IMR-90 (cell line): ENCODE measurements at regions not wholly inside any gene's neighbourhood (a gene's known extent, or its start where the extent isn't known, plus 50 kb on each side); places are given as distances from the start of the nearest gene placed in this dataset.

Source experiments
- BHLHE40 ChIP-seq: fragments of 150-350 bp; IDR thresholded peaks from 2 replicates; pipeline ENCODE4 v1.6.1; 2016; ENCODE audit warnings: mild to moderate bottlenecking, low read depth, low read length
- CEBPB ChIP-seq: IDR thresholded peaks from 2 replicates; pipeline ENCODE4 v1.6.1; 2012; ENCODE audit warnings: low read depth, low read length, improper control_type of control experiment
- CHD1 ChIP-seq: IDR thresholded peaks from 2 replicates; pipeline ENCODE4 v1.6.1; 2012; ENCODE audit warnings: low read depth, low read length, improper control_type of control experiment
- FOS ChIP-seq: fragments of 150-350 bp; IDR thresholded peaks from 2 replicates; pipeline ENCODE4 v1.6.1; 2016; ENCODE audit warnings: low read depth, low read length
- MAZ ChIP-seq: IDR thresholded peaks from 2 replicates; pipeline ENCODE4 v1.6.1; 2012; ENCODE audit warnings: low read depth, mild to moderate bottlenecking, low read length, improper control_type of control experiment, moderate library complexity, borderline replicate concordance
- MXI1 ChIP-seq: IDR thresholded peaks from 2 replicates; pipeline ENCODE4 v1.6.1; 2012; ENCODE audit warnings: low read depth, mild to moderate bottlenecking, low read length, moderate library complexity, borderline replicate concordance
- POLR2A ChIP-seq: IDR thresholded peaks from 2 replicates; pipeline ENCODE4 v1.6.1; 2012; ENCODE audit warnings: mild to moderate bottlenecking, low read depth, low read length
- RAD21 ChIP-seq: IDR thresholded peaks from 2 replicates; pipeline ENCODE4 v1.6.1; 2012; ENCODE audit warnings: low read length, improper control_type of control experiment
- RCOR1 ChIP-seq: IDR thresholded peaks from 2 replicates; pipeline ENCODE4 v1.6.1; 2012; ENCODE audit warnings: mild to moderate bottlenecking, low read length, improper control_type of control experiment; ENCODE audit not compliant: insufficient replicate concordance
- RFX5 ChIP-seq: IDR thresholded peaks from 2 replicates; pipeline ENCODE4 v1.8.0; 2012; ENCODE audit warnings: low read depth, mild to moderate bottlenecking, low read length, moderate library complexity
- SMC3 ChIP-seq: fragments of 150-350 bp; IDR thresholded peaks from 2 replicates; pipeline ENCODE4 v1.6.1; 2016; ENCODE audit warnings: low read depth, mild to moderate bottlenecking, antibody characterized with exemption, low read length, moderate library complexity
- TF ChIP-seq, protein P1 (sequence below): conservative IDR thresholded peaks from 2 replicates; pipeline ENCODE4 v1.5.1; 2012; ENCODE audit warnings: mild to moderate bottlenecking, low read depth, low read length, improper control_type of control experiment
- TF ChIP-seq, protein P2 (sequence below): fragments of 150-350 bp; IDR thresholded peaks from 2 replicates; pipeline ENCODE4 v1.6.1; 2017; ENCODE audit warnings: mild to moderate bottlenecking, antibody characterized with exemption, low read length, low read depth

GRCh38 chrX:109855501-109855900 lies 122.4 kb upstream of the ACSL4 start:
- TF ChIP-seq, protein P1, sequence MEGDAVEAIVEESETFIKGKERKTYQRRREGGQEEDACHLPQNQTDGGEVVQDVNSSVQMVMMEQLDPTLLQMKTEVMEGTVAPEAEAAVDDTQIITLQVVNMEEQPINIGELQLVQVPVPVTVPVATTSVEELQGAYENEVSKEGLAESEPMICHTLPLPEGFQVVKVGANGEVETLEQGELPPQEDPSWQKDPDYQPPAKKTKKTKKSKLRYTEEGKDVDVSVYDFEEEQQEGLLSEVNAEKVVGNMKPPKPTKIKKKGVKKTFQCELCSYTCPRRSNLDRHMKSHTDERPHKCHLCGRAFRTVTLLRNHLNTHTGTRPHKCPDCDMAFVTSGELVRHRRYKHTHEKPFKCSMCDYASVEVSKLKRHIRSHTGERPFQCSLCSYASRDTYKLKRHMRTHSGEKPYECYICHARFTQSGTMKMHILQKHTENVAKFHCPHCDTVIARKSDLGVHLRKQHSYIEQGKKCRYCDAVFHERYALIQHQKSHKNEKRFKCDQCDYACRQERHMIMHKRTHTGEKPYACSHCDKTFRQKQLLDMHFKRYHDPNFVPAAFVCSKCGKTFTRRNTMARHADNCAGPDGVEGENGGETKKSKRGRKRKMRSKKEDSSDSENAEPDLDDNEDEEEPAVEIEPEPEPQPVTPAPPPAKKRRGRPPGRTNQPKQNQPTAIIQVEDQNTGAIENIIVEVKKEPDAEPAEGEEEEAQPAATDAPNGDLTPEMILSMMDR: no peak
- TF ChIP-seq RFX5 (no peak), POLR2A (no peak), RAD21 (no peak), CEBPB (no peak), SMC3 (no peak), FOS (no peak), MXI1 (no peak), CHD1 (no peak), RCOR1 (no peak), BHLHE40 (no peak), MAZ (no peak)
- TF ChIP-seq, protein P2, sequence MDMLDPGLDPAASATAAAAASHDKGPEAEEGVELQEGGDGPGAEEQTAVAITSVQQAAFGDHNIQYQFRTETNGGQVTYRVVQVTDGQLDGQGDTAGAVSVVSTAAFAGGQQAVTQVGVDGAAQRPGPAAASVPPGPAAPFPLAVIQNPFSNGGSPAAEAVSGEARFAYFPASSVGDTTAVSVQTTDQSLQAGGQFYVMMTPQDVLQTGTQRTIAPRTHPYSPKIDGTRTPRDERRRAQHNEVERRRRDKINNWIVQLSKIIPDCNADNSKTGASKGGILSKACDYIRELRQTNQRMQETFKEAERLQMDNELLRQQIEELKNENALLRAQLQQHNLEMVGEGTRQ: no peak
